HEK293 (cell line): ENCODE measurements at regions not wholly inside any gene's neighbourhood (a gene's known extent, or its start where the extent isn't known, plus 50 kb on each side); places are given as distances from the start of the nearest gene placed in this dataset.

Source experiments
- CTCF ChIP-seq: fragments of 450-650 bp; formaldehyde crosslinking; IDR thresholded peaks from 2 replicates; pipeline ENCODE4 v1.5.1; 2016; ENCODE audit warnings: missing biosample characterization, missing genetic modification characterization
- ZBTB11 ChIP-seq: fragments of 450-650 bp; formaldehyde crosslinking; conservative IDR thresholded peaks from 2 replicates; pipeline ENCODE4 v1.5.1; 2016; ENCODE audit warnings: low read depth, missing biosample characterization, missing genetic modification characterization
- ZNF140 ChIP-seq: fragments of 450-650 bp; formaldehyde crosslinking; IDR thresholded peaks from 2 replicates; pipeline ENCODE4 v1.5.1; 2016; ENCODE audit warnings: missing biosample characterization, missing genetic modification characterization
- ZSCAN23 ChIP-seq: fragments of 450-650 bp; formaldehyde crosslinking; IDR thresholded peaks from 2 replicates; pipeline ENCODE4 v1.5.1; 2016; ENCODE audit warnings: missing biosample characterization, missing genetic modification characterization

GRCh38 chr7:12749746-12750145 lies 62.3 kb downstream of the ARL4A start:
- TF ChIP-seq ZNF140 (tag by site-specific recombination) (no peak), CTCF (no peak), ZSCAN23 (tag by site-specific recombination) (no peak), ZBTB11 (tag by site-specific recombination) (no peak)
